GM19239 (cell line): ENCODE measurements at regions not wholly inside any gene's neighbourhood (a gene's known extent, or its start where the extent isn't known, plus 50 kb on each side); places are given as distances from the start of the nearest gene placed in this dataset.

Experiments used
- DNase-seq: peaks from one replicate; pipeline ENCODE4 v3.0.0; 2011; ENCODE audit warnings: low spot score; ENCODE audit not compliant: insufficient read length
- FAIRE-seq: peaks from 2 replicates; lab custom pipeline; 2011; peaks lifted over from hg19 to GRCh38; lab: Jason Lieb, UNC

DNA sequence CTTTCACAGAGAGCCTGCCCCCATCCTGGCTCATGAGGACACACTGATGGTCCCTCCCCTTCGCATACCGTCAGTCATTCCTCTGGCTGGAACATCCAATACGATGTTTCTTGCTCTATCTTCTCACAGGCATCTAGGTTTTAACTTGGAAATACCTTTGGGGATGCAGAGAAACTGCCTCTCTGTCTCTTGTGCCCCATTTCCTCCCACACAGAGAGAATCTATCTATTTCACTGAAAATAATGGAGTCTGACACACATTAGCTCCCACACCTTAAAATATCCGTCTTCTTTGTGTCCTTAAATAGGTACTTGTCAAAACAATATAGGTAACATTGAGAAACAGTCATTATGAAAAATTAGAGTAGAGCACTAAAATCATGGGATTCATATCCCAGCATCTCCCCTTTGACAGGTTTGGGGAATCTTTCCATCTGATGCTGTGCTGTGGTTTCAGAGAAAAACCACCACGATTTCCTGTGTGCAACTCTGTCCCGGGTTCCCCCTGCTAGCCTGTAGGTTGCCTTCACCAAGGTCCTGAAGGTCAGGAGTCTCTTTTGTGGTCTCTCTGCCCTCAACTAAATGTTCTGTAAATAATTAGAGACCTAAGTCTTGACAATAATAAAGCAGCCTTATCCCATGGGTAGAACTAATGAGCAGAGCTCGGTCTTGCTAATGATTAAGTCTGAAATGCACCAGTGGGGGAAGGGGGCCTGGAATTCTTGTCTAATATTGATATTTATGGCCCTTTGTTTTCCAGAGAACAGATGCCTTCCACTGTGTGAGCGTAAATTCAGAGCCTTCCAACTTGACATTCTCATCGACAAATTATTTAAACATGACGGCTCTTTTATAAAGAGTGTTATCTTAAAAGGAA lies 371.0 kb downstream of the ICE1 start:
- DNase-seq: peak; percentile 5
- no peak for FAIRE-seq

GRCh38 chr5:5792106-5792505 lies 369.6 kb downstream of the ICE1 start:
- DNase-seq: no peak
- no peak for FAIRE-seq

DNA sequence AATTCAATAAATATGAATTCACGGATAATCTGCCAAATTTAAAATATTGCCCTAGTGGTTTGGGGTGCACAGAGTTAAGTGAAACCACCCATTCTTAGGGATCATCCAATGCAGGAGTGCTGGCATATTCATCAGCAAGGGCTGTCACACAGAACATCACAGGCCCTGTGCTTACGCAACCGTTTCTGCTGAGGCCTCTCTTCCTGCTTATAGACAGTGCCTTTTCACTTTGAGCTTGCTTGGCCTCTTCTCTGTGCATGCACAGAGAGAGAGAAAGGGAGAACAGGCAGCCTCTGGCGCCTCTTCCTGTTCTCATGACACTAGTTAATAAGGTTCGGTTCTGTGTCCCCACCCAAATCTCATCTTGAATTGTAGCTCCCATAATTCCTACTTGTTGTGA lies 366.3 kb downstream of the ICE1 start:
- FAIRE-seq (no peak), DNase-seq (no peak)

DNA sequence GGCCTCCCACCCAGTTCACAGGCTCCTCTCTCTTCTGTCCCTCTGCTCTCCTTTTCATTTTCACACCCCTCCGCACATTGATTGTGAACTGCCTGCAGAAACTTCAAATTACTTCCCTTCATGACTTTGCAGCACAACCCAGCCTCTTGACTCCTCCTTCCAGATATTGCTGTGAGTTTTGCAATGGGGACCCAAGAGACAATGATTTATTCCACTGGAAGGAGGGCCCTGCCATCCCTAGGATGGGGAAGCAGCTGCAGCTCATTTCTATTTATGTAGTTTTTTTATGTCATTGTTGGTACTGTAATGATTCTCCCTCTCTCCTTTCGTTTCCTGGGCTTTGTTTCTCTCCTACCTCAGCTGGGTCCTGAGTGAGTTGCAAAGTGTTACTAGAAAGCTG lies 364.9 kb downstream of the ICE1 start:
- DNase-seq: no peak
- FAIRE-seq: no peak

DNA sequence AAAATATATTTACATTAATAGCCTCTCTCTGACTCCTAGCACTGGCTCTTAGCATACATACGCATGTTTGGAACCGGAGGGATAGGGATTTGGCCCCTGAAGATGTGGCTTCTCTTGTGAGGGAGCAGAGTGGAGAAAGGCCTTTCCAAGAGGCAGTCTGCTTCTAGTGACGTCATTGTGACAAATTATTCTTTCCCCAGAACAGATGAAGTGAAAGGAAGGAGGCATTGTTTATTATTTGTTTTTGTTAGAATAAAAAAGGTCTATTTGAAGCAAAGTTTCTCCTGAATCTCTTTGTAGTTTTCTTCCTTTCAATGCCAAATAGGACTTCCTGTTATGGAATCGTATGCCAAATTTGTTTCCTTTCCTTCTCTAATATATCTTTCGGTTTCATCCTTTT lies 361.6 kb downstream of the ICE1 start:
- FAIRE-seq: peak; percentile 82
- DNase-seq: no peak

GRCh38 chr5:5783021-5783420 lies 360.5 kb downstream of the ICE1 start:
- FAIRE-seq: no peak
- DNase-seq: no peak

GRCh38 chr5:5782402-5782801 lies 359.9 kb downstream of the ICE1 start:
- FAIRE-seq (no peak), DNase-seq (no peak)

DNA sequence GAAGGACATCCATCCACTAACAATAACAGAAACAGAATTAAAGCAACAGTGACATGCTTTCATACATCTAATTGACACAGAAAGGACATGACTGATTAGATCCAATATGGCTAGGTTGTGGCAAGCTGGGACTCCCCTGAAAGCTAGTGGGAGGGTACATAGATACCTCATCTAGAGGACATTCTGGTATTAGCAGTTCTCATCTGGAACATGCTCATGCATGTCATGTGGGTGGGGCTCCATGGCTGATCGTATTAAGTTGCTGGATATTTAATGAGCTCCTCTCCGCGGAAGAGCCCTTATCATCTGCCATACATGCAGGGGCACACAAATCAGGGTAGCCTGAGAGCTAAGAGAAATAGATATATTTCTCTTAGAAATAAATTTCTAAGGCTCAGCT lies 358.9 kb downstream of the ICE1 start:
- no peak for FAIRE-seq
- no peak for DNase-seq

GRCh38 chr5:5780253-5780652 lies 357.8 kb downstream of the ICE1 start:
- DNase-seq (no peak), FAIRE-seq (no peak)

- no peak for FAIRE-seq
- no peak for DNase-seq
These were observed 354.5 kb downstream of the ICE1 start for GRCh38 chr5:5777013-5777412.

- DNase-seq (no peak), FAIRE-seq (no peak)
These were observed 349.7 kb downstream of the ICE1 start for GRCh38 chr5:5772202-5772601.

DNA sequence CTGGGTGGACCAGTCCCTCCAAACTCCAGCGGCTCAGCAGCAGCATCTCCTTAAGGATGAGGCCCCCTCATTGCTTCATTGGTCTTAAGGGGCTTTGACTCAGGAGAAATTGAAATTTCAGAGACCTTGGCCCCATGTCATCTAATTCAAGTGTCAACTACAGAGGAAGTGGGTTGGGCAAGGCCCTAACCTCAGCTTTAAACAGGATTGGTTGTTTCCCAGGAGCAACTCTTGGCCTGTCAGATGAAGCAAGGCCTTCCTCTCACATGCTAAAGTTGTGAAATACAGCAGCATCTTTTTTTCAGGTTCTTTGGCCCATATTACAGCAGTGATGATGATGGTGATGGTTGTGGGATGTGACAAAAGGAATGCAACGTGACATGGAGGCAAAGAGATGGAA lies 348.3 kb downstream of the ICE1 start:
- DNase-seq (no peak), FAIRE-seq (no peak)

DNA sequence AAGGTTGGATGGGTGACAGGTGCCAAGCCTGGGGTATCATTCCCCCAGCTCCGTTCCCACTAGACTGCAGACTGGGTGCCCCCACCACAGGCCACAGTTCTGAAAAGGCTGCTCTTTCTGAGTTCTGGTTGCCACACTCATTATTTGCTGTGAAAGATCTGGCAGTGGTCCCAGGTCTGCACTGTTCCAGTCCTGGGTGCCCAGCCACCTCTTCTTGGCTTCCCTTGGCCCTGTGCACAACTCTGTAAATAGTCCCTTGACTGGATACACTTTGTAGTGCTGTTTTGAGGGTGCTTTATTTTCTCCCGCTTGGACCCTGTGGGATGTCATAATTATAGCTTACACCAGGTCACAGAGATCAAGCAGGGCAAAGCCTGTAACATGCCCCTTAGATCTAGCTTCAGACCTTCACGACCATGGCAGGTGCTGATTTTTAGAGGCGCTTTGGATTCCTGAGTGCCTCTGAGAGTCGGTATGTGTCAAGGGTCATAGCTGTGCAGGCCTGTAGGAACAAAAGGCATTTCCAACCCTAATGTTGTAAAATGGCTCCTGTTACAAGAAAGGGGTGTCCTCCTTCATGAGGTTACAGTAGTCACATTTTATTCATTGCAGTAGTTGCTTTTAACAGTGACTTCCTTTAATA lies 344.9 kb downstream of the ICE1 start:
- DNase-seq: no peak
- FAIRE-seq: no peak

DNA sequence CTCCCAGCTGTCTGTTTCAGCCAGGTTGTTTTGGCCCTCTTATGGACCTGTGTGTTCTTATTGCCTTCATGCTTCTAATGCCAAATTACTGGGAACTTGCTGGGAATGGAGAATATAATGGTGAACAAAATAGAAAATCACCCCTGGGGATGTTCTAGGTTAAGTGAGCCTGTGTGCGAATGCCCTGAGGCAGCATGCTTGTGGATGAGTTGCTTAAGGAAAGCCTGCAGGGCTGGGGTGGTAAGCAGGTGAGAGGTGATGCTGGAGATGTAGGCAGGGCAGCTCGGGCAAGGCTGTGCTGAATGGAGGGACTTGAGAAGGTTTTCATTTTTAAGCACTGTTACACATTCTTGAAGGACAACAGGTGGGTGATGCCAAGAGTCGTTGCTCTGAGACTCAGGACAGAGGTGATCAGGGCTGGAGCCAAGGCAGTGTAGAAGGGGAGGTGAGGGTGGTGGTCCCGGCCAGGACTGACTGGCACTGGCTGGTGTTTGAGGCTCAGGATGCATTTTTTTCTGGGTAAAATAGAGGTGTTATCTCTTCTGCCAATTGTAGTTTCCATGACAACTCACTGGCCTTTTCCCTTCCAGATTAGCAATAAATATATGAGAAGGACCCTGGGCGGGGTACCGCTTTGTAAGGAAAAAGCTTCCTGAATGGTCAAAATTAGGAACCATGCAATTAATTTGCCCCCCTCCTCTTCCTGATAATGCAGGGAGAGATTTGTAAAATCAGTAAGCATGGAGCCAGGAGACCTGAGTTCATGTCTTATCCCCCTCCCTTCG lies 342.8 kb downstream of the ICE1 start:
- FAIRE-seq (no peak), DNase-seq (no peak)

DNA sequence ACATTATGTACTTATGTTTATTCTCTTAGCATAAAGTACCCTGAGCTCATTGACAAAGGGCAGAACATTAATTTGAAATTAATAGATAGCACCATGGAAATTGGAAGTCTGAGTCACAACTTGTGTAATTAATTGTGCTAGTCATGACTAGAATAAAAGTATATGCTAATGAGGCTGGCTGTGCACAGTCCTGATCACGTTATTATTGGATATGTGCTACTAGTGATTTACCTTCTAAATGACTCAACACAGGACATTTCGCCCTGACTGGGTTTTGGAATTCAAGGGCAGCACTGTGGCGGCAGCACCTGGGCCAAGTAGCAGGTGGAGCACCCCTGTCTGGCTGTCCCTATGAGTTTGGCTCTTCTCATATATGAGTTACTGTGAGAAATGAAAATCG lies 341.8 kb downstream of the ICE1 start:
- DNase-seq: no peak
- FAIRE-seq: no peak

GRCh38 chr5:5756762-5757161 lies 334.3 kb downstream of the ICE1 start:
- FAIRE-seq (peak; percentile 58), DNase-seq (no peak)

- DNase-seq: peak; percentile 14
- FAIRE-seq: peak; percentile 92
These were observed 333.4 kb downstream of the ICE1 start for GRCh38 chr5:5755888-5756287.

DNA sequence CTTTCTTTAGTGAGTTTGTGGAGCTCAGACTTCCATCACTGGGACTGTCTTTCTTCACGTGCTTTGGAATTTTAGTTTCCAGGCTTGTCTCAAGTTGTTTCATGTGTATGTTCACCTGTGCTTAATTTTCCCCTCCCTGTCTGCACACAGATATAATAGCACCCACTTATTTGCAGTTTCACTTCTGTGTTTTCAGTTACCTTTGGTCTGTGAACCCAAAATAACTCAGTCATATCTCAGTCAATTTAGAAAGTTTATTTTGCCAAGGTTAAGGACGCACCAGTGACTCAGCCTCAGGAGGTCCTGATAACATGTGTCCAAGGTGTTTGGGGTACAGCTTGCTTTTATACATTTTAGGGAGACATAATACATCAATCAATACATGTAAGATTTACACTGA lies 330.4 kb downstream of the ICE1 start:
- FAIRE-seq (peak; percentile 98), DNase-seq (no peak)

DNA sequence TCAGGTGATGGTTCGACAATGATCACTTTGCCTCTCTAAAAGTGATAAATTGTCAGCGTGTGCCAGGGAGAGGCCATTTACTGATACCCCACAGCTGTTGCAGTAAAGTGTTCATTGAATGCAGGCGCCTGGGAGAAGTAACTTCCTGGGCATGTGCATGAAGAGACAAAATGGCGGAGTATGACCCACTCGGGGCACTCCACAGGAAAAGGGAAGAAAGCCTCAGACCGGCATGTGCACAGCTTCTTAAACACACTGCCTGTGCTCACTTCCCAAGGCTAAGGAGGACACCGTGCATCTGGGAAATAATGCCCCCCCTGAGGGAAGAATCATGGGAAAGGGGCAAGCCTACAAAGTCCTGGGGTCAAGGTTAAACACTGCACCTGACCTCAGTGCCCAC lies 329.5 kb downstream of the ICE1 start:
- FAIRE-seq (no peak), DNase-seq (no peak)

DNA sequence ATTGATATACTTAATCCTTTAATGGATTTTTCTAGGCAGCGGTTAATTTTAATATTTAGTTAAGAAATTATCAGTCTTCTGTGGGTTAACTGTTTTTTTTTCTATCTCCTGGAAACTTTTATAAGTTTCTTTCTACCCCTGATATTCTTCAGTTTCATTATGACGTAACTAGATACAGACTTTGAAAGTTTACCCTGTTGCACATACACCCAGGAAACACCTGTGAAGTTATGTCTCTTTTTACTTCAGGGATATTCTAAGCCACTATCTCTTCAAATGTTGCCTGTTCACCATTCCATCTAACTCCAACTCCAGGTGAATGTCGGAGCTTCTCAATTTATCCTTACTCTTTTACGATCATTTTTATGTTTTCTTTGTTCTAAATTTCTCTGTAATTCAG lies 329.0 kb downstream of the ICE1 start:
- no peak for FAIRE-seq

DNA sequence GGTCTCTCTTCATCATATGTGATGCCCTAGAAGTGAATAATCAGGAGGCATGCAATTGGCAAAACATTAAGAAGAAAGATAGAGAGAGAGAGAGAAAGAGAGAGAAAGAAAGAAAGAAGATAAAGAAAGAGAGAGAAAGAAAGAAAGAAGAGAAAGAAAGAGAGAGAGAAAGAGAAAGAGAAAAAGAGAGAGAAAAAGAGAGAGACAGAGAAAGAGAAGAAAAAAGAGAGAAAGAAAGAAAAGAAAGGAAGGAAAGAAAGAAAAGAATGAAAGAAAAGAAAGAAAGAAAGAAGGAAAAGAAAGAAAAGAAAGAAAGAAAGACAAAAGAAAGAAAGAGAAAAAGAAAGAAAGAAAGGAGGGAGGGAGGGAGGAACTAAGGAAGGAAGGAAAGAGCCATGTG lies 318.9 kb downstream of the ICE1 start:
- no peak for FAIRE-seq
- no peak for DNase-seq

More for the DNA sequence above, 329.0 kb downstream of the ICE1 start:
- DNase-seq: no peak
